Activated B cell treated with CpG ODN at 0.5 μM for 24 hours (primary cell): ENCODE measurements at regions not wholly inside any gene's neighbourhood (a gene's known extent, or its start where the extent isn't known, plus 50 kb on each side); places are given as distances from the start of the nearest gene placed in this dataset.

ENCODE experiments used
- ATAC-seq: fragments of 200-7000 bp; cut with Tn5 transposase; one replicate; pipeline ENCODE4 v1.10.0; 2021; ENCODE audit warnings: low read depth, mild to moderate bottlenecking, moderate library complexity
- CTCF ChIA-PET: fragments of 350-600 bp; sonication (Branson Sonifier 250); formaldehyde crosslinking; loops from one replicate; lab custom pipeline; 2021; ENCODE audit warnings: antibody characterized with exemption; lab: Charles Lee
- POLR2A ChIA-PET: fragments of 350-600 bp; sonication (Branson Sonifier 250); formaldehyde crosslinking; loops from one replicate; lab custom pipeline; 2021; ENCODE audit warnings: antibody characterized with exemption; lab: Charles Lee
- DNase-seq: peaks from one replicate; pipeline ENCODE4 v3.0.0; 2022
- H3K27ac Mint-ChIP-seq: one replicate; pipeline ENCODE4 v1.8.0; 2020; ENCODE audit warnings: mixed read lengths
- H3K27me3 Mint-ChIP-seq: one replicate; pipeline ENCODE4 v1.8.0; 2021; ENCODE audit warnings: mixed read lengths
- H3K36me3 Mint-ChIP-seq: one replicate; pipeline ENCODE4 v1.8.0; 2021; ENCODE audit warnings: low read depth, mixed read lengths
- H3K4me1 Mint-ChIP-seq: one replicate; pipeline ENCODE4 v1.8.0; 2021; ENCODE audit warnings: mixed read lengths
- H3K4me3 Mint-ChIP-seq: one replicate; pipeline ENCODE4 v1.8.0; 2020; ENCODE audit warnings: mild to moderate bottlenecking, mixed read lengths
- H3K9me3 Mint-ChIP-seq: one replicate; pipeline ENCODE4 v1.8.0; 2020; ENCODE audit warnings: mixed read lengths
- intact Hi-C: fragments of 100-400 bp; cut with micrococcal nuclease; formaldehyde crosslinking; loops from one replicate; pipeline ENCODE4 v1.15.1; 2024
- TF ChIP-seq, protein P1 (sequence below): fragments of 200-600 bp; IDR thresholded peaks from one replicate; pipeline ENCODE4 v1.8.0; 2022; ENCODE audit warnings: antibody characterized with exemption, mild to moderate bottlenecking

DNA sequence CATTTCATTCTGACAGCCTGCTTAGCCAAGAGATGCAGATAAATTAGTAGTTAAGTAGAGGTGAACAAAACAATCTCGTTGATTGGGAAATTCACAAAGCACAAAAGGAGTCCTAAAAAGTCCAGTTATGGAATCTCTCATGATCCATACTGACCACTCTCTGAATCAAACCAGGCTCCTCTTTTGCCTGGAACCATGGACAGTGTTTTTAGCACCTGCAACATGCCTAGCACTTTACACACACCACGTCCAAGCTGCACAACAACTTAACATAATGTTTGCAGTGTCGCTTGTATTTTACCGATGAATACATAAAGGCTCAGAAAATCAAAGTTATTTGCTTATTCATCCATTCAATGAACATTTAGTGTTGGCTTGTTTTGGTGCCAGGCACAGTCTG, 101.8 kb upstream of the ST8SIA2 start:
- no peaks in the 10 kb centered on the region for H3K36me3 Mint-ChIP-seq
- DNase-seq (no peak), ATAC-seq (no peak)
- intact Hi-C loops = no loop called here
- H3K27ac Mint-ChIP-seq = no peak overlapping the region
- no peak overlapping the region for H3K4me3 Mint-ChIP-seq
- TF ChIP-seq, protein P1, sequence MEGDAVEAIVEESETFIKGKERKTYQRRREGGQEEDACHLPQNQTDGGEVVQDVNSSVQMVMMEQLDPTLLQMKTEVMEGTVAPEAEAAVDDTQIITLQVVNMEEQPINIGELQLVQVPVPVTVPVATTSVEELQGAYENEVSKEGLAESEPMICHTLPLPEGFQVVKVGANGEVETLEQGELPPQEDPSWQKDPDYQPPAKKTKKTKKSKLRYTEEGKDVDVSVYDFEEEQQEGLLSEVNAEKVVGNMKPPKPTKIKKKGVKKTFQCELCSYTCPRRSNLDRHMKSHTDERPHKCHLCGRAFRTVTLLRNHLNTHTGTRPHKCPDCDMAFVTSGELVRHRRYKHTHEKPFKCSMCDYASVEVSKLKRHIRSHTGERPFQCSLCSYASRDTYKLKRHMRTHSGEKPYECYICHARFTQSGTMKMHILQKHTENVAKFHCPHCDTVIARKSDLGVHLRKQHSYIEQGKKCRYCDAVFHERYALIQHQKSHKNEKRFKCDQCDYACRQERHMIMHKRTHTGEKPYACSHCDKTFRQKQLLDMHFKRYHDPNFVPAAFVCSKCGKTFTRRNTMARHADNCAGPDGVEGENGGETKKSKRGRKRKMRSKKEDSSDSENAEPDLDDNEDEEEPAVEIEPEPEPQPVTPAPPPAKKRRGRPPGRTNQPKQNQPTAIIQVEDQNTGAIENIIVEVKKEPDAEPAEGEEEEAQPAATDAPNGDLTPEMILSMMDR = no peak
- H3K27me3 Mint-ChIP-seq = no peaks in the 10 kb centered on the region
- POLR2A ChIA-PET = no interaction called here
- no peaks in the 10 kb centered on the region for H3K4me1 Mint-ChIP-seq
- CTCF ChIA-PET = no interaction called here
- H3K9me3 Mint-ChIP-seq = no peaks in the 10 kb centered on the region

DNA sequence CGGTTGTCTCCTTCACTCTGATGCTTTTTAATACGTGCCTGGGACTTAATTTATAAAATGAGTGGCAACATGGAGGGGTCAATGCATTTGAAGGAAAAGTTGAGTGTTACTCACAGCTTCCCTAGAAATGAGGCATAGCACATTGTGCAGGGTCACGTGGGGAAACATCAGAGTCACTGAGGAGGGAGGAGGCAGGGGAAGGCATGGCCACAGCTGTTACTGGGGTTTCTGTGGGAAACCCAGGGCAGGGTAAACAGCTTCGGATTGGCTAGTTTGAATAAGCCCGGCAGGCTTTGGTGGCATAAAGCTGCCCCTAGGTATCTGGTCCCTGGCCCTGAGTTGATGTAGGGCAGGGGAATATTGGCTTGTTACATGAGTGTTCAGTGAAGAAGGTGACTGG, 98.9 kb upstream of the ST8SIA2 start:
- Mint-ChIP-seq H3K4me3 (no peak overlapping the region), H3K9me3 (peaks cover 3% of the 10 kb centered on the region)
- no peak for ATAC-seq

DNA sequence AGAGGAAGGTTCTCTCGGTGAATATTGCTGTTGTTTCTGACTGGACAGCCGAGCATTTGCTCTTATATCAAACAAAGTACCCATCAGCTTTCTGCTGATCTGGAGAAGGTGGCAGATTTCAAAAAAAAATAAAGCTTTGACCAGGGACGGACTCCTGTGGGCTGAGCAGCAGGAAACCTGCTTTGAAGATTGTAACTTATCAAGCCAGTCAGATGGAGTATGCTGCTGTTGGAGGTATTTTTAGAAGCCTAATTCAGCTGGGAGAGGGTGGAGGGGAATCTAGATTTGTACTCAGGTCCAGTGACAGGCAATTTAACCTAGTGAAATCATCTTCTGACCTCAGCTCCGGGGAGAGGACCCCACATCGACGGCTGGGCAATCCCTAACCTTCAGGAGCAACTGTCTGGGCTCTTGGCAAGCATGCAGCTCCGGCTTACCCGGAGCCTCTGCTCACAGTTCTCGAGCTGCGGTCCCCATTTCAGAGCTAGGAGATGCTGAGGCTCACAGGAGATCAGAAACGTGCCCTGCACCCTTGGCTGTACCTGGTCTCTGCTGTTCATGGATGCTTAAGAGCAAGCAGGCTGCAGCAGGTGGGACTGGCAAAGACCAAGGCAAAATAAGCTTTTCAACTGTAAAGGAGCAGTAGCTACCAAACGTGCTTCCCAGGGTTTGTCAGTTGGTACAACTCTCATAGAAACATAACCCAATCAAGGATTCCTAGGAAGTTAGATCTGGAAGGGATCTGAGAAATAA, 89.3 kb upstream of the ST8SIA2 start:
- ChIA-PET CTCF (no interaction called here), POLR2A (no interaction called here)
- intact Hi-C loops = no loop called here
- H3K27ac Mint-ChIP-seq = no peak overlapping the region
- no peak overlapping the region for H3K4me3 Mint-ChIP-seq
- H3K9me3 Mint-ChIP-seq = no peaks in the 10 kb centered on the region
- peaks cover 2% of the 10 kb centered on the region for H3K4me1 Mint-ChIP-seq
- TF ChIP-seq, protein P1 = no peak
- H3K36me3 Mint-ChIP-seq = no peaks in the 10 kb centered on the region
- DNase-seq = no peak
- peaks cover 5% of the 10 kb centered on the region for H3K27me3 Mint-ChIP-seq
- no peak for ATAC-seq

More for the DNA sequence above, 98.9 kb upstream of the ST8SIA2 start:
- POLR2A ChIA-PET = no interaction called here
- Mint-ChIP-seq H3K27me3 (no peaks in the 10 kb centered on the region), H3K4me1 (no peaks in the 10 kb centered on the region), H3K36me3 (no peaks in the 10 kb centered on the region), H3K27ac (no peak overlapping the region)
- CTCF ChIA-PET = no interaction called here
- TF ChIP-seq, protein P1 = no peak
- intact Hi-C loops = no loop called here
- no peak for DNase-seq

DNA sequence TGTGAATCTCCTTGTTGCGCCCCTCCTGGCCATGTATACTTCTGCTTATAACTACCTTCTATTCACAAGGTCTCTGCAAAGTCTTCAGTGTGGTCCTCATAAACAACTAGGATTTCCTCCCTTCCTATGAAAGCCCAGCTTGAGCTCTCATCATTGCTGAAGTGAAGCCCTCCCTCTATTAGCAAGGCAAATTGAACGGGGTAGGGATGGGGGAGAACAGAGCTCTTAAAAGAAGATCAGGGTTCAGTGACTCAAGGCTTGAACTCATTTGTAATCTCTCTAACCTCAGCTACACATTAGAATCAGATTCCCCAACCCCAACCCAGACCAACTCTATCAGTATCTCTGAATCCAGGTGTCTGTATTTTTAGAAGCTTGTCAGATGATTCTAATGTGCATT, 88.3 kb upstream of the ST8SIA2 start:
- no peaks in the 10 kb centered on the region for H3K36me3 Mint-ChIP-seq
- H3K4me1 Mint-ChIP-seq = peaks cover 2% of the 10 kb centered on the region
- H3K9me3 Mint-ChIP-seq = no peaks in the 10 kb centered on the region
- intact Hi-C loops = no loop called here
- H3K4me3 Mint-ChIP-seq = no peak overlapping the region
- CTCF ChIA-PET = no interaction called here
- H3K27me3 Mint-ChIP-seq = peaks cover 5% of the 10 kb centered on the region
- no peak overlapping the region for H3K27ac Mint-ChIP-seq
- POLR2A ChIA-PET = no interaction called here
- no peak for DNase-seq
- no peak for ATAC-seq
- TF ChIP-seq, protein P1 = no peak

DNA sequence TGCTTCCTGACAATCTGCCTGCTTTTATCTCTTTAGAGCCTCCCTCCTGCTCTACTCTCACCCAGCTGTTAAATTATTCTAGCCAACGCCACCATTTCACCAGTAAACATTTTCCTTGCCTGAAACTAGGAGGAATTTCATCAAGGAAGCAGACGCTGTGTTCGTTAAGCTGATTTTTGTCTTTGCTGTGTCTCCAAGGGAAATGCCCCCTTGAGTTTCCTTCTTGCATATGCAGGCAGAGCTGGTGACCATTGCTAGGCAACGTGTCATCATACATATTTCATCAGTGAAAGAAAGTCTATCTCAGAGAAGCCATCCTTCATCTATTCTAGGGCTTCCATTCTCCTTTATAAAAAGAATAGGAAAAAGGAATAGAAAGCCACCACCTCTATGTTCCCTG, 87.0 kb upstream of the ST8SIA2 start:
- ChIA-PET CTCF (no interaction called here), POLR2A (no interaction called here)
- H3K4me1 Mint-ChIP-seq = peaks cover 2% of the 10 kb centered on the region
- no peaks in the 10 kb centered on the region for H3K36me3 Mint-ChIP-seq
- peaks cover 5% of the 10 kb centered on the region for H3K27me3 Mint-ChIP-seq
- ATAC-seq (no peak), DNase-seq (no peak)
- H3K4me3 Mint-ChIP-seq = no peak overlapping the region
- intact Hi-C loops = no loop called here
- peaks cover 4% of the 10 kb centered on the region for H3K9me3 Mint-ChIP-seq
- no peak overlapping the region for H3K27ac Mint-ChIP-seq
- TF ChIP-seq, protein P1 = no peak
